ENCODE measurements at regions not wholly inside any gene's neighbourhood (a gene's known extent, or its start where the extent isn't known, plus 50 kb on each side); places are given as distances from the start of the nearest gene placed in this dataset.

- DNase-seq, result no peak
Observed at GRCh38 chr2:7906431-7906830, 775.4 kb upstream of the ID2 start.

DNA sequence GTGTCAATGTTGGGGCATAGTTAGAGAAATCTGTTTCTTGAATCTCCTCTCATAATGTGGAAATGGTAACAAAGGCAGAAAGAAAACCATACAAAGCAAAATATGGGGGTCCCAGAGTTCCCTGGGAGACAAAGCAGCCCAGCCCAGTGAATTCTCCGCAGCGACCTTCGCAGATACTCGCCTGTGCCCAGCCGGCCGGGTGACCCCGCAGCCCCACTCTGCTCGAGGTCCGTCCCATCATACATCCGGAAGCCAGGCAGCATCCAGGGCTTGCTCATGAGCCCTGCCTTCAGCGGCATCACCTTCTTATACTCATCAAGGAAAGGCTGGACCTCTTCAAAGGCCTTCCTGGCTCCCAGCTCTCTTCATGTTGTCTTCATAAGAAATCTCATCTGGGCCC, 774.8 kb upstream of the ID2 start:
- no peak for DNase-seq

DNA sequence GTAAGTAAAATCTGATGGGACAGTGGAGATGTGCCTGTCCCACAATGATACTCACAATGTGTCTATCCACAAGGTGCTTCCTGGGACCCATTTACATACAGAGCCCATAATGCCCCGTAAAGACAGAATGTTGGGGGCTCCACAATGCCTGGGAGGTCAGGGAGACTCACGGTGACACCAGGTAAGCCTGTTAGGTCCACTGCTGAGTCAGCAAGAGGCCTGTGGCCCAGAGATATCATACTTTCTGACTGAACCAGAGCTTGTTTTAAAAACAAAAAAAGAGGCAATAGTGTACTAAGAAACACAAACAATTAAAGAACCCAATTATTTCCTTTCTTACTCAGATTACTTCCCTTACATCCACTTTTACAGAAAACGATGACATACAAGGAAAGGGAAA, 771.1 kb upstream of the ID2 start:
- DNase-seq, result no peak

DNA sequence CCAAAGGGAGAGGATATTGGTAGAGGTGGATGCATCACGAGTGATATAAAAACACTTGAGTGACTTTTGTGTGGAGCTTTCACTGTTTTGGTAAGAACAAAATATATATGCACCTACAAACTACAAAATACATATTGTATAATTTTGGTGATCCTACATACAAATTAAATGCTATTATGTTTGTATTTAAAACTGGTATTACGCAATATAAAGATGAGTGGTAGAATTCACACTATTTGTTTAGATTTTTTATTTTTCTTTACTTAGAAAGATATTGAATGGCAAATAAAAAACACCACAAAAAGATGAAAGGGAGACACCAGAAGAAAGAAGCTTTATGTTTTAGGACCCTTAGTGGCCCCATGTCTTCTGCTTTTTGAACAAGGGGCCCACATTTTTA, 770.7 kb upstream of the ID2 start:
- DNase-seq, result no peak

GRCh38 chr2:7913974-7914373, 767.9 kb upstream of the ID2 start:
- no peak for DNase-seq

- DNase-seq, result no peak
Observed at GRCh38 chr2:7915302-7916091, 766.4 kb upstream of the ID2 start.

DNA sequence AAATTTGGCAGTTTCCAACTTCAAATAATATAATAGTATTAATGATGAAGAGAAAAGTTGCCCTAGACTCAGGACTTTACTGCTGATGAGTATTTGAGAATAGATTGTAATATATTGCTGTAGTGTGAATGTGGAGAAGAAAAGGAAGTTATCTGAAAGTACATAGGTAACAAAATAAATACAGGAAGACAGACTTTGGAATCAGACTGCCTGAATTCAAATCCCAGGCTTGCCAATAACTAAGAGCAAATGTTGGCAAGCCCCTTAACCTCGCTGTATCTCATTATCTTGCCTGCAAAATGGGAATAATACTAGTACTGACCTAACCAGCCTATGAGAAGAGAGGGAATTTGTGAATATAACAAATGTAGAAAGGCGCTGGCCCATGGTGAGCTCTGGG, 765.2 kb upstream of the ID2 start:
- DNase-seq, result no peak

GRCh38 chr2:7919510-7919909, 762.3 kb upstream of the ID2 start:
- DNase-seq, result no peak

GRCh38 chr2:7924023-7924762, 757.7 kb upstream of the ID2 start:
- DNase-seq, result no peak

- DNase-seq, result no peak
Observed at GRCh38 chr2:7925506-7925905, 756.4 kb upstream of the ID2 start.

- no peak for DNase-seq
Observed at GRCh38 chr2:7927691-7928090, 754.2 kb upstream of the ID2 start.

GRCh38 chr2:7929281-7929680, 752.6 kb upstream of the ID2 start:
- no peak for DNase-seq

- peak; percentile 44 to 50 for DNase-seq
Observed at GRCh38 chr2:7930800-7931635, 750.8 kb upstream of the ID2 start.

GRCh38 chr2:7931808-7932207, 750.0 kb upstream of the ID2 start:
- DNase-seq, result peak in 1 of 2 experiments; percentile 18

GRCh38 chr2:7933672-7934071, 748.2 kb upstream of the ID2 start:
- DNase-seq, result no peak

GRCh38 chr2:7934476-7934875, 747.4 kb upstream of the ID2 start:
- DNase-seq, result no peak

DNA sequence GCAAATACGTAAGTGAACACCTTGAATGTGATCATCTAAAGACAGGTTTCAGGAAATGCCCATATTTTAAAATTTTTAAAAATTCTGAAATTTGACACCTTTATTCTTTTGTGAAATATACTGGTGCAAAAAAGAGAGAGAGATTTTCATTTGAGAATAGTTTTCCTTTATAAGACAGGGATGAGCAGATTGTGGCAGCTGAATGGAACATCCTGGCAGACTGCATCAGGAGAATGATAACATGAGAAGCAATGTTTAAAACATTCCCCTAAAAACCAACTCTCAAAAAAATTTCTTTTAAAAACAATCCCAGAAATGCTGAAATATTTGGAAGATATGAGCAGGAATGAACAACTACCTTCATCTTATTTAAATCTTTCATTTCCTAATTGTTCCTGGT, 744.8 kb upstream of the ID2 start:
- no peak for DNase-seq

- no peak for DNase-seq
Observed at GRCh38 chr2:7940723-7941122, 741.1 kb upstream of the ID2 start.

- no peak for DNase-seq
Observed at GRCh38 chr2:7943446-7943845, 738.4 kb upstream of the ID2 start.

DNA sequence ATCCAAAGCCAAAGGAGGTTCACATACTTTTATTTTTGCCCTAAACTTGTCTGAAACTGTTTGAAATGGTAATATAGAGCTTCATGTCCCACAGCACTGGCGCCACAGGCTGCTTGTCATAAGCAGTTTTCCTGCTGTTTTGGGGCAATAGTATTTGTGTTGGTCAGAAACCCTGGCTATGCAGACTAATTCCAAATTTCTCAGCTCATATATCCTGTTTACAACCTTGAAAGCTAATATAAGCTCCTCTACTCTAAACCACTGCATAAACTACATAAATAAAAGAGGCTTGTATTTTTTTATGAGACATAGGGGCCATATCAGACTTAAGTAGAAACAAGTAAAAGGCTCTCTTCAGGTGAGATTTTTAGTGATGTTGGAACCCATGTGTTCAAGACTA, 736.8 kb upstream of the ID2 start:
- no peak for DNase-seq

DNA sequence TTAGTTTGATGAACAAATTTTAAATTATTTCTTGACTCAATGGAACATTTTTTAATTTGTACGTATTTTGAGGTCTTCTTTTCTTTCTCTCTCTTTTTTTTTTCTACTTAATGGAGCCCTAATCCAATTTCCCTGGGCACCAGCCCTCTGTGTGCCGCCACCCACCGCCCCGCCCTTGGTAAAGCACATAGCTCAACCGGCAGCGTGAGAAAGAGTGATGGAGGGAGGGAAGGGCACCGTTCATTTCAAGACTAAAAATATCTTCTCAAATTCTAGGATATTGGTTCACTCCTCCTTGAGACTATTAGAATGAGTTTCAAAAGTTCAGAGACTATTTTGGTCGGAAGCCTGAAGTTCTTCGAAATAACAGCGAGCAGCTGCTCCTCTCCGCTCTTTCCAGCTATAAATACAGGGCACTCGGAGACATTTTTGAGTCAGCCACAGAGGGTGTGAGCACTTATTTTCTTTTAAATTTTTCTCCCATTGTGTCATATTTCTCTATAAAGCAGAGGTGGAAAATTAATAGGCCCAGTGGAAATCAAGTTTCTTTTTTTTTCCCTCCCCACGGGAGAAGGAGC, 731.7 kb upstream of the ID2 start:
- no peak for DNase-seq

GRCh38 chr2:7951001-7951400, 730.9 kb upstream of the ID2 start:
- DNase-seq, result no peak

DNA sequence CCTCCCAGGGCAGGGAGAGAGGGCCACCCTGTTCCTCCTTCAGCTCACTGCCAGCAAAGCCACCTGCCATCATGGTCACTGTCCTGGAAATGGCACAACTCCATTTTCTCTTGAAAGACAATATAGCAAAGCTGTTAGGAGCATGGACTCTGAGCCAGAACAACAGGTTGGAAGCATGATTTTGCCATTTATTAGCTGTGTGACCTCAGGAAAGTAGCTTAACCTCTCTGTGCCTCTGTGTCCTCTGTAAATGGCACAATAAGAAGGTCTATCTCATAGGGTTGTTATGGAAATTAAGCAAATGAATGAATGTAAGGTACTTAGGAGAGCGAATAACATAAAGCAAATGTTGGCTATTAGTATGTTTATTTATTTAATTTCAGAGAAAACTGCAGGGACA, 730.4 kb upstream of the ID2 start:
- DNase-seq, result no peak

All from activated CD4-positive, alpha-beta T cell treated with anti-CD3 and anti-CD28 coated beads, Interleukin-2, amount 50 U/mL, for 48 hours (primary cell).